Epithelial cell of prostate (primary cell): ENCODE measurements at regions not wholly inside any gene's neighbourhood (a gene's known extent, or its start where the extent isn't known, plus 50 kb on each side); places are given as distances from the start of the nearest gene placed in this dataset.

ENCODE experiments used
- DNase-seq: peaks from one replicate; pipeline ENCODE4 v3.0.0-alpha.2; 2011; ENCODE audit warnings: low read depth, low spot score
- H3K27ac ChIP-seq: fragments of 450-650 bp; 2 replicates; pipeline ENCODE4 v1.5.1; 2017; ENCODE audit warnings: mild to moderate bottlenecking

GRCh38 chr14:98728024-98728423 is 544.0 kb downstream of the BCL11B start:
- no peak overlapping the region for H3K27ac ChIP-seq
- no peak for DNase-seq

DNA sequence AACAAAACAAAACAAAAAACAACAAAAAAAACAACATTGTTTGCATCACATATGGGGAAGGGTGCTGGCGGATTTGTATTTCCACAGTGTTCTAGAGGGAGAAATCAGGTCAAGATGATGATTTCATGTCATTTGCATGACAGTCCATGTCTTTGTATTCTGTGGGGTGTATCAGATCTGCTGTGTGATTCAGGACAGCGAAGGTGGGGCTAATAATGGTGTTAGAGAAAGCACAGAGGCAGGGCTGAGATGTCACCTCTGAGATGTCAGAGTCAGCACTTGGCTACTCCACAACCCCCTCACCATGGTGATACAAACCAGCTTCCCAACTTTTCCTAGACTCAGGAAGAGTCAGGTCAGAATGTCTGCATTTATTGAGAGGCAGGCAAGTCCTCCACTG is 543.2 kb downstream of the BCL11B start:
- DNase-seq: no peak
- no peak overlapping the region for H3K27ac ChIP-seq

DNA sequence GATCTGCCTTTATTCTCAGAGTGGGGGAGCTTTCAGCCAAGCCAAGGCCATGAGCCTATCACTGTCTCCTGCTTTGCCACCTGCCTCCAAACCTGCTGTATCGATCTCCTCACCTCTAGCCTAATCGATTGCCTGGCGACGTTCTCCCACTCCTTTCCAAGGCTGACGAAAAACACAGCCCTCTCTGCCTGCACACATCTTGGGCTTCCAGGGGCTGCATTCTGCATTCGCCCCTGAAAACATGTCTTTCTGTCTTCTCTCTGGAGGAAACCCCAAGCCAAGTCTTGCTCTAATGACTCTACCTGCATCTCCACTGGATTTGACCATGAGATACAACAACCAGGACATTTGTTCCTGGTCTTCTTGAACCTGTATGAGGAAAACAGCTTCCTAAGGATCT is 540.7 kb downstream of the BCL11B start:
- no peak overlapping the region for H3K27ac ChIP-seq
- DNase-seq: no peak

GRCh38 chr14:98731701-98732100 is 540.3 kb downstream of the BCL11B start:
- no peak for DNase-seq
- H3K27ac ChIP-seq: no peak overlapping the region

GRCh38 chr14:98733536-98733935 is 538.5 kb downstream of the BCL11B start:
- H3K27ac ChIP-seq: no peak overlapping the region
- no peak for DNase-seq

- no peak overlapping the region for H3K27ac ChIP-seq
- DNase-seq: no peak
These were observed 535.2 kb downstream of the BCL11B start for GRCh38 chr14:98736701-98737338.

DNA sequence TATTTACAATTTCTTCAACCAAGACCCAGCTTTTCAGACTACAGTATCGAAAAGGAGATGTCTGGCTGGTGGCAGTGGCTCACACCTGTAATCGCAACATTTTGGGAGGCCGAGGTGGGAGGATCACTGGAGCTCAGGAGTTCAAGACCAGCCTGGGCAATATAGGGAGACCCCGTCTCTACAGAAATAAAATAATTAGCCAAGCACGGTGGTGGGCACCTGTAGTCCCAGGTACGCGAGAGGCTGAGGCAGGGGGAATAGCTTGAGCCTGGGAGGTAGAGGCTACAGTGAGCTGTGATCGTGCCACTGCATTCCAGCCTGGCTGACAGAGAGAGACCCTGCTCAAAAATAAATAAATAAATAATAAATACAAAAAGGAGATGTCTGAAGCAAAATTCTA is 530.5 kb downstream of the BCL11B start:
- H3K27ac ChIP-seq: no peak overlapping the region
- DNase-seq: no peak

DNA sequence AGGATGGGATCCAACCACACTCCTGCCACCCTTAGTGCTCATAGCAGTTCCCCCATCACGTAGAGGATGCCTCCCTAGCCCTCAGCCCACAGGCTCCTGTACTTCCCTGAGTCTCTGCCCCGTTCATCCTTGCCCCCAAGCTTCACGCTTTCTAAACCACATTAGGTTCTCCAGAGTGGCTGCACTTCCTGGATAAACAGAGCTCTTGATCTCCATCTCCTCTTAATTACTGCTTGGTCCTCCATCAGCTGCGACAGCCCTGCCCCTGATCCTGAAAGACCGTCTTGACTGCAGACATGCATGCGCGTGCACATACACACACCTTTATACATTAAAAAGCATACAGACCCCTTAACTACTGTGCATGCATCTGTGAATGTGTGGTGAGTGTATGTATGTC is 530.0 kb downstream of the BCL11B start:
- no peak overlapping the region for H3K27ac ChIP-seq
- no peak for DNase-seq

DNA sequence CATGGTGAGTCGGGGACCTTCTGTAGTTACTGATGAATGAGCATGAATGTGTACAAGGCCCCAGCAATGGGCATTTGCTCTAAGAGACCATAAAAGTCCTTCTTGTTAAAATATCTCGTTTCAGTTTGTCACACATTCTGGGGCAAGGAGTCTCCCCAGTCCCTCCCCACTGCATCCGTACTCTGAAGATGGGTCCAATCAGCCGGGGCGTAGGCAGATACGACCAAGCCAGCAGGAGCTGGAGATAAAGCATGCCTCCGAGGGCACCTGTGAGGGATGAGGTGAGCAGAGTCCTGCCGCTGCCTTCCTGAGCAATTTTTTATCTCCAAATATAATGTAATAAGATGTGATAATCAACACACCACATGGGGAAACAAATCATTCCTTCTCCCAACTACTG is 528.5 kb downstream of the BCL11B start:
- no peak for DNase-seq
- no peak overlapping the region for H3K27ac ChIP-seq

- DNase-seq: no peak
- no peak overlapping the region for H3K27ac ChIP-seq
These were observed 523.0 kb downstream of the BCL11B start for GRCh38 chr14:98748966-98749365.

DNA sequence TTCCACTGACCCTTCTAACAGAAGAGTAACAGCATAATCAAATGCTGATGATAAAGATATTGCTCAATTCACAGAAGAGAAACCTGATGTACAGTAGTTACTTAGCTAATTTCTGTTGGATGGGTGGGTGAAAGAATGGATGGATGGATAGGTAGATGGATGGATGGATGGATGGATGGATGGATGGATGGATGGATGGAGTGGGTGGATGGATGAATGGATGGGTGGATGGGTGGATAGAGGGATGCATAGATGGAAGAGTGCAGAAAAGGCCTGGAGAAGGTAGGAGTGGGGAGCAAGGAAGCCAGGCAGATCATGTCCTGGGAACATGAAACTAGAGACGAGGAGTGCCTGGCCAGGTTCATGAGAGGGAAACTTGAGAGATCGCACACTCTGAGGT is 520.9 kb downstream of the BCL11B start:
- no peak for DNase-seq
- no peak overlapping the region for H3K27ac ChIP-seq

DNA sequence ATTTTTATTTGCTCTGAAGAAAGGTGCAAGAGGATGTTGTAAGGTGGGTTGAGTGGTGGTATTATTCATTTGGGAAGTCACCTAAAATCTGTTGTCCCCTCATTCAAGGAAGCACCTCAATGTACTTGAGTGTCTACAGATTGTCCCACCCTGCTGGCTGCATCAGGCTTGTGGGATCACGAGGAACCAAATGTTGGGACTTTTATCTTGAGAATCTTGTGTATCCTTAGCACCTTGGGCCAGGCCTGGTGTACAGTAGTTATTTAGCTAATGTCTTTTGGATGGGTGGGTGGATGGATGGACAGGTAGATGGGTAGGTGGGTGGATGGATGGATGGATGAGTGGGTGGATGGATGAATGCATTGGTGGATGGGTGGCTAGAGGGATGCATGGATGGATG is 519.3 kb downstream of the BCL11B start:
- no peak overlapping the region for H3K27ac ChIP-seq
- DNase-seq: no peak

- H3K27ac ChIP-seq: peak overlapping the region; percentile 62
- peak; percentile 43 for DNase-seq
These were observed 517.5 kb downstream of the BCL11B start for GRCh38 chr14:98754343-98755020.

DNA sequence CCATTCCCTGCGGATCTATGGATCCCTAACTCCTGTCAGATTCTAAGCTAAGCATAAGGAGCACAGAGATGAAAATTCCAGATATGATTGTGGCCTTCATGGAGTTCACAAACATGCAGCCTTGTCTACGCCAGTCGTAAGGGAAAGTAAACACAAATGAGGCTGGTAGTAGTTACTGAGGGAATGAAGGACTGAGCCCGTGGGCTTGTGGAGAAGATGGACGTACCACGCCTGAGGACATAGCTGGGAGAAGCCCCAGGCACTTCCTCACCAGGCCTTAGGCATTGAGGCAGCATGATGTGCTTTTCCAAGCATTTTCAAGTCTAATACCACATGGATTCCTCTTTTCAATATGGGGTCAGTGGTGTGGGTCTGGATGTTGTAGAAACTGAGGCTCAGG is 515.2 kb downstream of the BCL11B start:
- DNase-seq: no peak
- no peak overlapping the region for H3K27ac ChIP-seq

DNA sequence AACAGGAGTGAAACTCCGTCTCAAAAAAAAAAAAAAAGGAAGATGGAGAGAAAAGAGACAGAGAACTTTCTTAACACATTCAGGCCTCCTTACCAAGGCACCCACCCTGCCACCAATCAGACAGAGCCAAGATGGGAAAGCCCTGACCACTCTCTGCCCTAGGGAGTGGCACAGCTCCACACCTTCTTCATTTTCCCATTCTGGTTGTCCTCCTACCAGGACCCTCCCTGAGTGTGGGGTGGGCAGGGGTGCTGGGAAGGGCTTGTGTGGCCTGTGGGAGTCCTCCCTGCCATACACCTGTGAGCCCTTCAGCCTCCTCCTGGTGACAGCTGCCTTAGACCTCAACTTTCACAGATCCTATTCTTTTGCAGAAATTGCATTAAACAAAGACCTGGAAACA is 513.6 kb downstream of the BCL11B start:
- H3K27ac ChIP-seq: no peak overlapping the region
- DNase-seq: no peak

DNA sequence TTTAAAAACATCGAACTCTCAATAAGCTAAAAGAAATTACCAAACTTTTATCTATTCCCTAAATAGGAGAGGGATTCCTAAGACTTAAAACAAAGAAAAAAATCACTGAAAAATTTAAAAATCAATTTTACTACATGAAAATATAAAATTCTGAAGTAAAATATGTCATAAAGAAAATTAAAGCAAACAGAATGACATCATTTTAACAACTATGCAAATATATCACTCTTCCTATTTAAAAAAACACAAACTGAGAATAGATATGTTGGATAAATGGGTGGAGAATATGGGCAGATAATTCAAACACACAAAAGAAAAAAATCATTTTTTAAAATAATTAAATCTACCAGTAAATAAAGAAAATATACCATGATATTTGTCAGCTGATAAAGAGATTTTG is 510.0 kb downstream of the BCL11B start:
- H3K27ac ChIP-seq: no peak overlapping the region
- DNase-seq: no peak

DNA sequence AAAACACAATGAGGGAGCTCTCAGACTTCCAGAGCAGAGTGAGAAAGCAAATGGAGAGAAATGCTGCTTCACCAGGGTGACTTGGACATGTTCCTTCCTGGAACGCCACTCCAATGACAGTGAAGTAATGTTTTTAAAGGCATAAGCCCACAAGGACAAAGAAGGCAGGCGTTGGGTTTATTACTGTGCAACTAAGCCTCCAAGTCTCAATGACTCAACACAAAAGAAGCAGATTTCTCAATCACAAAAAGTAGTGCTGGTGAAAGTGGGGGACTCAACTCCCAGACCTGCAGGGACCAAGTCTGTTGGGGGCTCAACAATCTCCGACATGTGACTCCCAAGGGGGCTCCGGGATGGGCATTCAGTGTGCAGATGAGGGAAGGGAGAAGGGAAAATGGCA is 505.2 kb downstream of the BCL11B start:
- DNase-seq: peak; percentile 14
- no peak overlapping the region for H3K27ac ChIP-seq

- DNase-seq: no peak
- H3K27ac ChIP-seq: no peak overlapping the region
These were observed 502.7 kb downstream of the BCL11B start for GRCh38 chr14:98769326-98769725.

DNA sequence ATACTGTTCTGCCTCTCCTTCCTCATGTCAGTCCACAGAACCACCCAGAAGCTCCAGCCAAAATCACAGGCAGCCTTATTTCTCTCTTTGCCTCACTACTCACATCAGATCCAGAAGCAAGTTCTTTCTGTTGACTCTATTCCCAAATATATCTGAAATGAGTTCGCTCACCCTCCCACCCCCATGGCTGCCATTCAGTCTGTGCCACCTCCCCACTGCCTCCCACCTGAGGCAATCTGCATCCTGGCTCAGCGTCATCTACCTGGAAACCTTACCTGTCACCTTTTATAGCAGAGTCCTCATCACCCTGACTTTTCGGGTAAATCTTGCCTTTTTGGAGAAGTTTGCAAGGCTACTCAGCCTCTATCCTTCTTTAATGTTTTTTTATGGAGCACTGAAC is 501.8 kb downstream of the BCL11B start:
- DNase-seq: no peak

GRCh38 chr14:98773814-98774213 is 498.2 kb downstream of the BCL11B start:
- DNase-seq: no peak

More for the DNA sequence above, 501.8 kb downstream of the BCL11B start:
- no peak overlapping the region for H3K27ac ChIP-seq

DNA sequence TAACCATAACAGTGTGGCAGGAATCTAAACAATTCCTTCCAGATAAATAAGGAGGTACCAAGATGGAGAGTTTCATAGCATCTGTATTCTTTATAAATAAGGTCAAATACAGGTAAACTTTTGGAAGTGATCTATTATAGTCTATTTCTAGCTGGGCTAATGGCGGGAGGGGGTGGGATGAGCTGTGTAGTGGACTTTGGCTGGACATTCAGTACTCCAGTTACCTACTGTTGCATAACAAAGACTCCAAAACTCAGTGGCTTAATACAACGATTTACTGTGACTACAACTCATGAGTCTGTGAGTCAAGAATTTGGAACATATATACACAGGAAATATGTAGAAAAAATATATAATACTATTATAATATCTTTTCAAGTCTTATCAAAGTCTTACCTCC is 496.1 kb downstream of the BCL11B start:
- H3K27ac ChIP-seq: no peak overlapping the region
- no peak for DNase-seq

More at GRCh38 chr14:98773814-98774213, 498.2 kb downstream of the BCL11B start:
- no peak overlapping the region for H3K27ac ChIP-seq

DNA sequence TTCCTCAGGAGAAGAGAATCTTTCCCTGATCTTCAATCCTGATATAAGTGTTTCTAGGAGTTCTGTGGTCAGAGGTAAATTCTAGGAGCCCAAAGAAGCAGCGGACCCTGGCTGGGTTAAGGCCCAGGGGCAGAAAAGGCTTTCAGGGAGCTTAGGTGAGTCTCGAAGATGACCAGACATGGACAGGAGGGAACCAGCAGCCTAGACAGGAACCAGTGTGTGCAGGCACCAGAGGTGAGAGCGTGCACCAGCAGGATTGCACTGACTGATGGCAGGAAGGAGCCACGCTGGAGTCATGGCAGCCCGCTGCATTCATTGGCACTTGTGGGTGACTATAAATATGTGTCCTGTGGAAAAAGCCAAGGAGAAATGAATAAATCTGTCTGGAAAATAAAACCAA is 489.9 kb downstream of the BCL11B start:
- DNase-seq: no peak
- H3K27ac ChIP-seq: no peak overlapping the region
